Upper lobe of left lung (tissue), 4 donors: ENCODE measurements at regions not wholly inside any gene's neighbourhood (a gene's known extent, or its start where the extent isn't known, plus 50 kb on each side); places are given as distances from the start of the nearest gene placed in this dataset.

Experiments used
- POLR2AphosphoS5 ChIP-seq, 2 donors: sonication (generic); formaldehyde crosslinking; IDR thresholded peaks; one replicate each; pipeline ENCODE4 v1.5.1; 2017; ENCODE audit warnings: antibody characterized with exemption in 2 of 2
- TF ChIP-seq, protein P1 (sequence below), 6 experiments: fragments of 450-650 bp in 4 of 6; fragments of 200-600 bp in 2 of 6; sonication (generic) in 2 of 6; IDR thresholded peaks; one replicate each; pipeline ENCODE4 v1.5.1; 2016 to 2019; ENCODE audit warnings: antibody characterized with exemption in 6 of 6

DNA sequence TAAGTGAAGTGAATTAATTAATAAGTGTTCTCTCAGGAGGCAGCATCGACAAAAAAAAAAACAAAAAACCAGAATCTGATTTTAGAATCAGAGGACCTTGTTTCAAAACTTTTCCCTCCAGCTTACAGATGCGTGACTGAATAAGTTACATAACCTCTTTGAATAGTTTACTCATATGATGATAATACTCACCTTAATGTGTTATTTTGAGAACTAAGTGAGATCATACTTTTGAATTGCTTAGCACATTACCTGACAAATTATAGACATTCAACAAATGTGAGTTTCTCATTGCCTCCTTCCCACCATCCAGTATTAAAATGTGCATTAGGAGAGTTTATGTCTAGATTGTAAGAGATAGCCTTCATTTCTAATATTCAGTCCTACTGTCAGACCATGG is 94.0 kb downstream of the SOX2 start:
- TF ChIP-seq, protein P1, sequence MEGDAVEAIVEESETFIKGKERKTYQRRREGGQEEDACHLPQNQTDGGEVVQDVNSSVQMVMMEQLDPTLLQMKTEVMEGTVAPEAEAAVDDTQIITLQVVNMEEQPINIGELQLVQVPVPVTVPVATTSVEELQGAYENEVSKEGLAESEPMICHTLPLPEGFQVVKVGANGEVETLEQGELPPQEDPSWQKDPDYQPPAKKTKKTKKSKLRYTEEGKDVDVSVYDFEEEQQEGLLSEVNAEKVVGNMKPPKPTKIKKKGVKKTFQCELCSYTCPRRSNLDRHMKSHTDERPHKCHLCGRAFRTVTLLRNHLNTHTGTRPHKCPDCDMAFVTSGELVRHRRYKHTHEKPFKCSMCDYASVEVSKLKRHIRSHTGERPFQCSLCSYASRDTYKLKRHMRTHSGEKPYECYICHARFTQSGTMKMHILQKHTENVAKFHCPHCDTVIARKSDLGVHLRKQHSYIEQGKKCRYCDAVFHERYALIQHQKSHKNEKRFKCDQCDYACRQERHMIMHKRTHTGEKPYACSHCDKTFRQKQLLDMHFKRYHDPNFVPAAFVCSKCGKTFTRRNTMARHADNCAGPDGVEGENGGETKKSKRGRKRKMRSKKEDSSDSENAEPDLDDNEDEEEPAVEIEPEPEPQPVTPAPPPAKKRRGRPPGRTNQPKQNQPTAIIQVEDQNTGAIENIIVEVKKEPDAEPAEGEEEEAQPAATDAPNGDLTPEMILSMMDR (IDR thresholded peaks at IDR 0.05): no peak
- no peak for TF ChIP-seq POLR2AphosphoS5 (IDR thresholded peaks at IDR 0.05)
